ENCODE measurements at regions not wholly inside any gene's neighbourhood (a gene's known extent, or its start where the extent isn't known, plus 50 kb on each side); places are given as distances from the start of the nearest gene placed in this dataset.

DNA sequence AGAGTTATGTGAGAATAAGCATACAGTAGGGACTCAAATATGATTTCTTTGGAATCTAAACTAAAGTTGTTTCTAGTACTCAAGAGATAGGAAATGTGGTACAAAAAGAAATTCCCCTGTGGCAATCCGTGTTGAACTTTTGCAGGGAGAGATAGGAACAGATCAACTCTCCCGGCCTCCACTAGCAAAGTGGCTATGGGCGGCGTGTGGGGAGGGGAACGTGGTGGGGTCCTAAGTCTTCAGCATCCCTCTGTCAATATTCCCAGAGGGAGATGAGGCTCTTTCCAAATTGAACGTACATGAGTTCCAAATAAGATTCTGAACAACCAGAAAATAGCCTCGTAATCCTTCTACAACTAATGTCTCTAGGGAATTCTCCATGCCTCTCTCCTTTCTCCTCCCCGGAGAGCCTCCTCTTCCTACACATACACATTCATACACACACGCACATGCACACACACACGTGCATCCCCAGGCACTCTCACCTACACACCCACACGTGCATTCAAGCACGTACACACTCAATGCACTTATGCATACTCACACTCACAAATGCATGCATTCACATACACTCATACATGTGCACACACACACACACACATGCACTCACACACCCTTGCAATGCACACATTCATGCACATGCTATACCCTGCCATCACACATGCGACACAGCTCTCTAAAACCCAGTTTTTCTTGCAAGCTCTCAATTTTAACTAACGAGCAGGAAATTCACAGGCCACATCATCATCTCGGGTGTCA lies 244.8 kb downstream of the MAF start:
- TF ChIP-seq, protein P1, sequence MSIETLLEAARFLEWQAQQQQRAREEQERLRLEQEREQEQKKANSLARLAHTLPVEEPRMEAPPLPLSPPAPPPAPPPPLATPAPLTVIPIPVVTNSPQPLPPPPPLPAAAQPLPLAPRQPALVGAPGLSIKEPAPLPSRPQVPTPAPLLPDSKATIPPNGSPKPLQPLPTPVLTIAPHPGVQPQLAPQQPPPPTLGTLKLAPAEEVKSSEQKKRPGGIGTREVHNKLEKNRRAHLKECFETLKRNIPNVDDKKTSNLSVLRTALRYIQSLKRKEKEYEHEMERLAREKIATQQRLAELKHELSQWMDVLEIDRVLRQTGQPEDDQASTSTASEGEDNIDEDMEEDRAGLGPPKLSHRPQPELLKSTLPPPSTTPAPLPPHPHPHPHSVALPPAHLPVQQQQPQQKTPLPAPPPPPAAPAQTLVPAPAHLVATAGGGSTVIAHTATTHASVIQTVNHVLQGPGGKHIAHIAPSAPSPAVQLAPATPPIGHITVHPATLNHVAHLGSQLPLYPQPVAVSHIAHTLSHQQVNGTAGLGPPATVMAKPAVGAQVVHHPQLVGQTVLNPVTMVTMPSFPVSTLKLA (IDR thresholded peaks at IDR 0.05) = peak; percentile 91
- TF ChIP-seq, protein P2, sequence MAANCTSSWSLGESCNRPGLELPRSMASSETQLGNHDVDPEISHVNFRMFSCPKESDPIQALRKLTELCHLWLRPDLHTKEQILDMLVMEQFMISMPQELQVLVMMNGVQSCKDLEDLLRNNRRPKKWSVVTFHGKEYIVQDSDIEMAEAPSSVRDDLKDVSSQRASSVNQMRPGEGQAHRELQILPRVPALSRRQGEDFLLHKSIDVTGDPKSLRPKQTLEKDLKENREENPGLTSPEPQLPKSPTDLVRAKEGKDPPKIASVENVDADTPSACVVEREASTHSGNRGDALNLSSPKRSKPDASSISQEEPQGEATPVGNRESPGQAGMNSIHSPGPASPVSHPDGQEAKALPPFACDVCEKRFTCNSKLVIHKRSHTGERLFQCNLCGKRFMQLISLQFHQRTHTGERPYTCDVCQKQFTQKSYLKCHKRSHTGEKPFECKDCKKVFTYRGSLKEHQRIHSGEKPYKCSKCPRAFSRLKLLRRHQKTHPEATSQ (CRISPR knock-in tag; IDR thresholded peaks at IDR 0.05; ENCODE audit: borderline replicate concordance) = no peak
- ATAC-seq = no peak
- no peak overlapping the region for H3K4me3 ChIP-seq (replicated peaks in 1 of 3; ENCODE audit: insufficient read depth in 1 of 3, low read depth in 2 of 3, low read length in 3 of 3)
- CTCF ChIA-PET (ENCODE audit: low intra/inter-chr PET ratio, low total read pairs) = no interaction called here
- H3K9ac ChIP-seq (ENCODE audit: insufficient read depth, low read depth, low read length) = no peak overlapping the region
- intact Hi-C loops (cut with micrococcal nuclease; ENCODE audit: unreplicated experiment) = no loop called here
- FAIRE-seq = no peak
- H3K36me3 ChIP-seq (replicated peaks in 1 of 2; ENCODE audit: control insufficient read depth in 1 of 2, insufficient read depth in 2 of 2, low read length in 2 of 2) = no peaks in the 10 kb centered on the region
- H3K4me2 ChIP-seq (ENCODE audit: low read depth, low read length) = no peak overlapping the region
- H3K9me3 ChIP-seq (ENCODE audit: low read length) = no peaks in the 10 kb centered on the region
- no peak overlapping the region for H2AFZ ChIP-seq (ENCODE audit: low read length)
- BruUV-seq (replicated peaks) = no TSS peak
- POLR2A ChIA-PET = no interaction called here
- no peaks in the 10 kb centered on the region for H3K4me1 ChIP-seq (ENCODE audit: insufficient read depth, low read length)
- in situ Hi-C loops (cut with HindIII; ENCODE audit: extremely low pct_ligation_motif_present, low pct_unique_long_range_greater_than_20kb) = no loop called here
- H3K79me2 ChIP-seq (ENCODE audit: insufficient read depth, low read length) = no peaks in the 10 kb centered on the region
- H4K20me1 ChIP-seq (ENCODE audit: insufficient read depth, low read length) = no peaks in the 10 kb centered on the region
- H3K27me3 ChIP-seq (ENCODE audit: control insufficient read depth in 1 of 2, insufficient read depth in 2 of 2, low read length in 2 of 2) = no peaks in the 10 kb centered on the region; a peak in 1 of 5 replicates
- no peak for DNase-seq (ENCODE audit: low spot score)
- 19% methylated on average over 15 of the region's 15 CpGs for WGBS (ENCODE audit: low lambda C conversion rate)
- H3K27ac ChIP-seq (ENCODE audit: extremely low read length, insufficient read depth, low read length) = no peak overlapping the region

DNA sequence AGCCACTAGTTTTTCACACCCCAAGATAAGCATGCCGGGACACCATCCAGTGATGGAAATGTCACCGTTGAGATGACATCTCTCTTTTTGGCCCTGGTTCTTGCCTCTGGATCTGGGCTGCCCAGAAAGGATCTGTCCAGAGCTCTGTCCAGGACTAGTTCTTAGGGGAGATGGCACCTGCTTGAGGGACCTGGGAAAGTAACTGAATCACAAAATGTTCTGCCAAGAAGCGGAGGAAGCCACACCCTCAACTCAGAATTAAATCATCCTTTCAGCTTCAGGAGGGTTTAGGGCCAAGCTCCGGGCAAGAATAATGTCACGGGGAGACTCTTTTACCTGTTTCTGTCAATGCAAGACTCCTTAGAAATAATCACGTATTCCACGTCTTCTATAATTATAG lies 248.6 kb downstream of the MAF start:
- Histone ChIP-seq H3K79me2 (ENCODE audit: insufficient read depth, low read length) (no peaks in the 10 kb centered on the region), H3K27me3 (ENCODE audit: control insufficient read depth in 1 of 2, insufficient read depth in 2 of 2, low read length in 2 of 2) (no peaks in the 10 kb centered on the region; a peak in 2 of 5 replicates), H3K4me2 (ENCODE audit: low read depth, low read length) (no peak overlapping the region), H2AFZ (ENCODE audit: low read length) (no peak overlapping the region), H3K4me3 (replicated peaks in 1 of 3; ENCODE audit: insufficient read depth in 1 of 3, low read depth in 2 of 3, low read length in 3 of 3) (no peak overlapping the region), H4K20me1 (ENCODE audit: insufficient read depth, low read length) (no peaks in the 10 kb centered on the region; the same call in 1 of the 2 replicates), H3K9ac (ENCODE audit: insufficient read depth, low read depth, low read length) (no peak overlapping the region), H3K9me3 (ENCODE audit: low read length) (no peaks in the 10 kb centered on the region), H3K27ac (ENCODE audit: extremely low read length, insufficient read depth, low read length) (no peak overlapping the region), H3K4me1 (ENCODE audit: insufficient read depth, low read length) (no peaks in the 10 kb centered on the region), H3K36me3 (replicated peaks in 1 of 2; ENCODE audit: control insufficient read depth in 1 of 2, insufficient read depth in 2 of 2, low read length in 2 of 2) (no peaks in the 10 kb centered on the region)
- ChIA-PET CTCF (ENCODE audit: low intra/inter-chr PET ratio, low total read pairs) (no interaction called here), POLR2A (no interaction called here)
- intact Hi-C loops (cut with micrococcal nuclease; ENCODE audit: unreplicated experiment) = no loop called here
- in situ Hi-C loops (cut with HindIII; ENCODE audit: extremely low pct_ligation_motif_present, low pct_unique_long_range_greater_than_20kb) = no loop called here
- FAIRE-seq (no peak), DNase-seq (ENCODE audit: low spot score) (no peak), ATAC-seq (no peak)
- WGBS (ENCODE audit: low lambda C conversion rate) = 29% methylated on average over 7 of the region's 7 CpGs
- BruUV-seq (replicated peaks) = no TSS peak
- TF ChIP-seq, protein P3, sequence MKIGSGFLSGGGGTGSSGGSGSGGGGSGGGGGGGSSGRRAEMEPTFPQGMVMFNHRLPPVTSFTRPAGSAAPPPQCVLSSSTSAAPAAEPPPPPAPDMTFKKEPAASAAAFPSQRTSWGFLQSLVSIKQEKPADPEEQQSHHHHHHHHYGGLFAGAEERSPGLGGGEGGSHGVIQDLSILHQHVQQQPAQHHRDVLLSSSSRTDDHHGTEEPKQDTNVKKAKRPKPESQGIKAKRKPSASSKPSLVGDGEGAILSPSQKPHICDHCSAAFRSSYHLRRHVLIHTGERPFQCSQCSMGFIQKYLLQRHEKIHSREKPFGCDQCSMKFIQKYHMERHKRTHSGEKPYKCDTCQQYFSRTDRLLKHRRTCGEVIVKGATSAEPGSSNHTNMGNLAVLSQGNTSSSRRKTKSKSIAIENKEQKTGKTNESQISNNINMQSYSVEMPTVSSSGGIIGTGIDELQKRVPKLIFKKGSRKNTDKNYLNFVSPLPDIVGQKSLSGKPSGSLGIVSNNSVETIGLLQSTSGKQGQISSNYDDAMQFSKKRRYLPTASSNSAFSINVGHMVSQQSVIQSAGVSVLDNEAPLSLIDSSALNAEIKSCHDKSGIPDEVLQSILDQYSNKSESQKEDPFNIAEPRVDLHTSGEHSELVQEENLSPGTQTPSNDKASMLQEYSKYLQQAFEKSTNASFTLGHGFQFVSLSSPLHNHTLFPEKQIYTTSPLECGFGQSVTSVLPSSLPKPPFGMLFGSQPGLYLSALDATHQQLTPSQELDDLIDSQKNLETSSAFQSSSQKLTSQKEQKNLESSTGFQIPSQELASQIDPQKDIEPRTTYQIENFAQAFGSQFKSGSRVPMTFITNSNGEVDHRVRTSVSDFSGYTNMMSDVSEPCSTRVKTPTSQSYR (CRISPR knock-in tag; IDR thresholded peaks at IDR 0.05; ENCODE audit: borderline replicate concordance) = no peak
